NT2/D1 (cell line): ENCODE measurements at regions not wholly inside any gene's neighbourhood (a gene's known extent, or its start where the extent isn't known, plus 50 kb on each side); places are given as distances from the start of the nearest gene placed in this dataset.
"Not testable (repeated sequence)": the region's sequence is repeated elsewhere in the genome, so short reads cannot be mapped to it uniquely, and the experiment has no call there.

Experiments used
- DNase-seq: peaks from one replicate; pipeline ENCODE4 v3.0.0-alpha.2; 2011; ENCODE audit warnings: low read depth, low spot score
- H3K27me3 ChIP-seq: 2 replicates; pipeline ENCODE4 v1.6.0; 2011; ENCODE audit warnings: mild to moderate bottlenecking; ENCODE audit not compliant: insufficient read length, insufficient read depth
- H3K36me3 ChIP-seq: 2 replicates; pipeline ENCODE4 v1.6.1; 2011; ENCODE audit warnings: mild to moderate bottlenecking, low read length, mixed read lengths; ENCODE audit not compliant: insufficient read depth, insufficient read length
- H3K4me1 ChIP-seq: 2 replicates; pipeline ENCODE4 v1.5.1; 2011; ENCODE audit not compliant: insufficient read depth, insufficient read length
- H3K4me3 ChIP-seq: 2 replicates; pipeline ENCODE4 v1.5.1; 2011; ENCODE audit warnings: low read depth; ENCODE audit not compliant: insufficient read length
- H3K9ac ChIP-seq: 2 replicates; pipeline ENCODE4 v1.6.0; 2011; ENCODE audit warnings: low read depth; ENCODE audit not compliant: insufficient read length
- H3K9me3 ChIP-seq: 2 replicates; pipeline ENCODE4 v1.5.1; 2011; ENCODE audit warnings: mild to moderate bottlenecking, low read length; ENCODE audit not compliant: insufficient read depth
- SUZ12 ChIP-seq: IDR thresholded peaks from 2 replicates; pipeline ENCODE4 v1.6.1; 2011; ENCODE audit not compliant: insufficient read length, insufficient read depth; ENCODE audit errors: extremely low read depth
- YY1 ChIP-seq: IDR thresholded peaks from 2 replicates; pipeline ENCODE4 v1.6.1; 2011; ENCODE audit not compliant: insufficient read length, insufficient read depth
- ZNF274 ChIP-seq: IDR thresholded peaks from 2 replicates; pipeline ENCODE4 v1.6.1; 2011; ENCODE audit warnings: mild to moderate bottlenecking, low read depth, low read length

DNA sequence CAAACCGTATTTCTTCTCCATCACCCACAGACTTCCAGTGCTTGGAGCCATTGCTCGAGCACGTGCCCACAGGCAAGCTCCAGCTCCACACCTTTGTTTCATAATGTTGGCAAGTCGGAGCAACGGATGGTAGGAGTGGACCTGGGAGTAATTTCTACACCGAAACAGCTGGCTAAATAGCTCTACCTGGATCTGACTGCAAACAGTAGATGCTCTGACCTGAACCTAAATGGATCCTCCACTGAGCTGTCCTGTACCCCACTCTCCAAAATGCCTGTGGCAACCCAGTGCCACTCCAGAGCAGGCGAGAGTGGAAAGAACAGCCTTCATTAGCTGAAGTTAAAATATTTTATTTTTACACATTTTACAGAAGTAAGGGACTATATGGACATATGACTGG is 108.7 kb downstream of the BMP4 start:
- Histone ChIP-seq H3K9ac (no peak overlapping the region), H3K9me3 (no peaks in the 10 kb centered on the region), H3K4me3 (no peak overlapping the region), H3K36me3 (no peaks in the 10 kb centered on the region), H3K4me1 (no peaks in the 10 kb centered on the region), H3K27me3 (no peaks in the 10 kb centered on the region)
- DNase-seq = no peak
- TF ChIP-seq ZNF274 (no peak), YY1 (no peak), SUZ12 (no peak)

- no peak overlapping the region for H3K9ac ChIP-seq
- no peaks in the 10 kb centered on the region for H3K9me3 ChIP-seq
- H3K36me3 ChIP-seq = no peaks in the 10 kb centered on the region
- no peak for TF ChIP-seq ZNF274
- TF ChIP-seq YY1 = no peak
- TF ChIP-seq SUZ12 = no peak
- no peak for DNase-seq
- H3K4me1 ChIP-seq = no peaks in the 10 kb centered on the region
- H3K4me3 ChIP-seq = no peak overlapping the region
- H3K27me3 ChIP-seq = no peaks in the 10 kb centered on the region
Observed at GRCh38 chr14:53847057-53847456, 109.6 kb downstream of the BMP4 start.

- Histone ChIP-seq H3K9me3 (no peaks in the 10 kb centered on the region), H3K4me3 (no peak overlapping the region), H3K4me1 (no peaks in the 10 kb centered on the region), H3K9ac (no peak overlapping the region), H3K36me3 (no peaks in the 10 kb centered on the region), H3K27me3 (no peaks in the 10 kb centered on the region)
- DNase-seq = no peak
- no peak for TF ChIP-seq YY1
- no peak for TF ChIP-seq ZNF274
- no peak for TF ChIP-seq SUZ12
Observed at GRCh38 chr14:53845813-53846693, 110.6 kb downstream of the BMP4 start.

DNA sequence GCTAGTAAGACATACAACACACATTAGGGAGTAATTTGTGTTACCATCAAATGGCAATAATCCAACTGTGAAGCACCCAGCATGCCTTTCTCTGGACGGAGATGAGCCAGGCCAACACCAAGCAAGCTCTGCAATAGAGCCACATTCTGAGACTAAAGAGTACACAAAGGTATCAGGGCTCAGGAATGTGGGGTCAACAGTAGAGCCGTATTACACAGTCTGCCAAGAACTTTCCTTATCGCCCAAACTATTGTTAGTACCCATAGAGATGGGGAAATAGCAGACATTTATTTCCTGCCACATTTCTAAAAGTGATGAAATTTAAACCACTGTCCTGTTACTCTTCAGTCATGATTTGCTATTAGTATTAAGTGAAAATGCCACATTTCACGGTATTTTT is 113.7 kb downstream of the BMP4 start:
- H3K27me3 ChIP-seq = no peaks in the 10 kb centered on the region
- no peaks in the 10 kb centered on the region for H3K36me3 ChIP-seq
- no peak overlapping the region for H3K4me3 ChIP-seq
- TF ChIP-seq ZNF274 = no peak
- TF ChIP-seq SUZ12 = no peak
- no peak for TF ChIP-seq YY1
- no peak for DNase-seq
- no peaks in the 10 kb centered on the region for H3K4me1 ChIP-seq
- H3K9ac ChIP-seq = no peak overlapping the region
- H3K9me3 ChIP-seq = no peaks in the 10 kb centered on the region; the same call in 1 of the 2 replicates

DNA sequence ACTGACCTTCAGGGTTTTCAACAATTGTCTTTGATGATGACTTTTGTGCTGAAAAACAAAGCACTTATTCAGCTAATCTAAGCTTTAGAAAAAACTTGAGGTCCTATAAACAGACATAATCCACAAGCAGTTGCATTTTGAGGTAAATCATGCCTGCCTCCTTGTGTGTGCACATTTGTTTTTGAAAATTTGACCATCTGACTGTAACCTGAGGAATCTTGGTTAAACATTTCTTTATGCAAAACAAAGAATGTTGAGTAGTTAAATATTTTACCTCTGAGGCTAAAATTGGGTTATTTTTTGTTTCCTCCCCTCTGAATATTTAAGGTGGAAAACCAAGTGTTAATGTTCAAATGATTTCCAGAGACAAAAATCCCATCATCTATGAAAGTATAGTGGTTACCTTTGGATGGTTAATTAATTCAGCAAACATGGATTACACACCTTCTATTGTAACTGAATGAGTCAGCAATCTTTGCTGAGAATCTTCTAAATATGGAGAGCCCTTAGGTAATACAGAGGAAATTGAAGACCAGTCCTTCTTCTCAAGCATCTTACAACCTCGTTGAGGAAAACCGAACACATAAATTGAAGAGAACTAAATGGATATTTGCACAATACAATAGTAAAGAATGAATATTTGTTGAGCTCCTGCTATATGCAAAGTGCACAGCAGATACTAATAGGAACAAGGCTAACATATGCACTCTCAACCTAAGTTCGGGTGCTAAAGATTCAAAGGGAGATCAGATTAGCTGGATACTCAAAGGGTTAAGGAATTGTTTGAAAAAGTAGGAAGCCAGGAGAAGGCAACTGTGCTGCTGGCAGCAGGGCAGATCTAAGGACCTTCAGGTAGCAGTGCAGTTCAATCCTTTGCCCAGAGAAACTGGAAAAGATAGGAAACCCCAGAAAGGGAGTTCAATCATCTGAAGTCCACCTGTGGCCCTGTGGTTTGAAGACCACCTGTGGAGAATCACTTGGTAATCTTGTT is 115.2 kb downstream of the BMP4 start:
- Histone ChIP-seq H3K27me3 (no peaks in the 10 kb centered on the region), H3K36me3 (no peaks in the 10 kb centered on the region), H3K9ac (no peak overlapping the region), H3K4me1 (no peaks in the 10 kb centered on the region), H3K9me3 (peaks cover 8% of the 10 kb centered on the region; the same call in 1 of the 2 replicates), H3K4me3 (no peak overlapping the region)
- DNase-seq = no peak
- TF ChIP-seq ZNF274 = no peak

- H3K27me3 ChIP-seq = no peaks in the 10 kb centered on the region
- H3K9me3 ChIP-seq = peaks cover 8% of the 10 kb centered on the region; the same call in 1 of the 2 replicates
- DNase-seq = no peak
- no peaks in the 10 kb centered on the region for H3K4me1 ChIP-seq
- no peak overlapping the region for H3K4me3 ChIP-seq
- no peaks in the 10 kb centered on the region for H3K36me3 ChIP-seq
- H3K9ac ChIP-seq = no peak overlapping the region
- TF ChIP-seq ZNF274 (no peak), SUZ12 (no peak), YY1 (no peak)
Observed at GRCh38 chr14:53840444-53840843, 116.2 kb downstream of the BMP4 start.

DNA sequence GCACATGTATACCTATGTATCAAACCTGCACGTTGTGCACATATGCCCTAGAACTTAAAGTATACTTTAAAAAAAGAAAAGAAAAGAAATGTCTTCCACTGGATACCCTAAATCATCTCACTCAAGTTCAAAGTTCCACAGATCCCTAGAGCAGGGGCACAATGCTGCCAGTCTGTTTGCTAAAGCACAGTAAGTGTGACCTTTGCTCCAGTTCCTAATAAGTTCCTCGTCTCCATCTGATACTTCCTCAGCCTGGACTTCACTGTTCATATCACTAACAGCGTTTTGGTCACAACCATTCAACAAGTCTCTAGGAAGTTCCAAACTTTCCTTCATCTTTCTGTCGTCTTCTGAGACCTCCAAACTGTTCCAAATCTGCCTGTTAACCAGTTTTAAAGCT is 118.3 kb downstream of the BMP4 start:
- H3K9me3 ChIP-seq = peaks cover 8% of the 10 kb centered on the region; the same call in 1 of the 2 replicates
- H3K36me3 ChIP-seq = no peaks in the 10 kb centered on the region
- TF ChIP-seq SUZ12 (no peak), YY1 (no peak), ZNF274 (no peak)
- no peak overlapping the region for H3K9ac ChIP-seq
- H3K27me3 ChIP-seq = no peaks in the 10 kb centered on the region
- H3K4me1 ChIP-seq = no peaks in the 10 kb centered on the region
- H3K4me3 ChIP-seq = no peak overlapping the region
- DNase-seq = no peak

DNA sequence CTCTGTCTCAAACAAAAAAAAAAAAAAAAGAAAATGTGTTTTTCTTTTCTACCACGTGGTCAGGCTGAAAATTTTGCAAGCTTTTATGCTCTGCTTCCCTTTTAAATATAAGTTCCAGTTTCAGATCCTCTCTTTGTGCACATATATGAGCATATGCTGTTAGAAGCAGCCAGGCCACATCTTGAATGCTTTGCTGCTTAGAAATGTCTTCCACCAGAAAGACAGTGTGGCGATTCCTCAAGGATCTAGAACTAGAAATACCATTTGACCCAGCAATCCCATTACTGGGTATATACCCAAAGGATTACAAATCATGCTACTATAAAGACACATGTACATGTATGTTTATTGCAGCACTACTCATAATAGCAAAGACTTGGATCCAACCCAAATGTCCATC is 119.0 kb downstream of the BMP4 start:
- H3K27me3 ChIP-seq, DNase-seq: not testable (repeated sequence)

More for the DNA sequence above, 119.0 kb downstream of the BMP4 start:
- H3K9me3 ChIP-seq, H3K4me3 ChIP-seq, H3K4me1 ChIP-seq, H3K36me3 ChIP-seq, H3K9ac ChIP-seq: not testable (repeated sequence)
